OCI-LY1 (cell line): ENCODE measurements at regions not wholly inside any gene's neighbourhood (a gene's known extent, or its start where the extent isn't known, plus 50 kb on each side); places are given as distances from the start of the nearest gene placed in this dataset.

ENCODE experiments used
- H2AFZ ChIP-seq: fragments of 200-600 bp; sonication (generic), shearing (Covaris generic); 2 replicates; pipeline ENCODE4 v1.6.0; 2014; ENCODE audit warnings: antibody characterized with exemption, mild to moderate bottlenecking, low read length
- H3F3A ChIP-seq: fragments of 200-600 bp; sonication (generic), shearing (Covaris generic); 2 replicates; pipeline ENCODE4 v1.6.0; 2014; ENCODE audit warnings: mild to moderate bottlenecking, antibody characterized with exemption, low read length, moderate library complexity; ENCODE audit not compliant: insufficient read depth
- H3K27ac ChIP-seq: fragments of 200-600 bp; sonication (generic); 2 replicates; pipeline ENCODE4 v1.5.1; 2014; ENCODE audit warnings: low read length, mixed run types, mild to moderate bottlenecking, low read depth; ENCODE audit not compliant: poor library complexity, severe bottlenecking
- H3K27me3 ChIP-seq: fragments of 200-600 bp; sonication (generic); 2 replicates; pipeline ENCODE4 v1.6.0; 2014; ENCODE audit warnings: antibody characterized with exemption, mild to moderate bottlenecking, low read length, moderate library complexity; ENCODE audit not compliant: insufficient read depth
- H3K36me3 ChIP-seq: fragments of 200-600 bp; sonication (generic); 2 replicates; pipeline ENCODE4 v1.6.1; 2014; ENCODE audit warnings: mild to moderate bottlenecking, antibody characterized with exemption, low read length, moderate library complexity, mixed read lengths; ENCODE audit not compliant: insufficient read depth
- H3K4me1 ChIP-seq: fragments of 200-600 bp; sonication (generic); 2 replicates; pipeline ENCODE4 v1.5.1; 2014; ENCODE audit warnings: mild to moderate bottlenecking, low read length, moderate library complexity; ENCODE audit not compliant: insufficient read depth, severe bottlenecking
- H3K4me2 ChIP-seq: fragments of 200-600 bp; sonication (generic), shearing (Covaris generic); 2 replicates; pipeline ENCODE4 v1.6.1; 2014; ENCODE audit warnings: low read length
- H3K4me3 ChIP-seq: fragments of 200-600 bp; sonication (generic); 2 replicates; pipeline ENCODE4 v1.5.1; 2014; ENCODE audit warnings: low read length, low read depth, mild to moderate bottlenecking, mixed read lengths; ENCODE audit not compliant: poor library complexity, severe bottlenecking
- H3K79me2 ChIP-seq: fragments of 200-600 bp; shearing (Covaris generic); 2 replicates; pipeline ENCODE4 v1.6.1; 2016; ENCODE audit warnings: mixed run types, low read length, mixed read lengths; ENCODE audit not compliant: insufficient read depth
- H3K9ac ChIP-seq: fragments of 200-600 bp; sonication (generic), shearing (Covaris generic); 2 replicates; pipeline ENCODE4 v1.6.1; 2014; ENCODE audit warnings: mild to moderate bottlenecking, low read length, mixed read lengths
- H3K9me2 ChIP-seq: fragments of 200-600 bp; sonication (generic), shearing (Covaris generic); 2 replicates; pipeline ENCODE4 v1.6.1; 2014; ENCODE audit warnings: low read depth, mild to moderate bottlenecking, low read length, mixed read lengths
- H3K9me3 ChIP-seq: fragments of 200-600 bp; shearing (Covaris generic); 2 replicates; pipeline ENCODE4 v1.6.1; 2014; ENCODE audit warnings: low read length, mixed read lengths
- H4K20me1 ChIP-seq: fragments of 200-600 bp; sonication (generic), shearing (Covaris generic); 2 replicates; pipeline ENCODE4 v1.6.0; 2016; ENCODE audit warnings: mild to moderate bottlenecking, low read length; ENCODE audit not compliant: insufficient read depth
- CTCF ChIP-seq: fragments of 200-600 bp; sonication (generic), shearing (Covaris generic); IDR thresholded peaks from 2 replicates; pipeline ENCODE4 v1.5.1; 2017; ENCODE audit warnings: mild to moderate bottlenecking, antibody characterized with exemption, low read length, moderate library complexity, mixed read lengths
- EZH2 ChIP-seq: fragments of 200-600 bp; sonication (generic), shearing (Covaris generic); IDR thresholded peaks from 2 replicates; pipeline ENCODE4 v1.8.0; 2017; ENCODE audit warnings: borderline replicate concordance, mixed run types, mild to moderate bottlenecking, antibody characterized with exemption, low read length, moderate library complexity, mixed read lengths

- no peak overlapping the region for H3K4me3 ChIP-seq
- no peaks in the 10 kb centered on the region for H3K4me1 ChIP-seq
- H3K9me3 ChIP-seq = no peaks in the 10 kb centered on the region
- no peaks in the 10 kb centered on the region for H3F3A ChIP-seq
- no peak overlapping the region for H3K4me2 ChIP-seq
- H3K9me2 ChIP-seq = no peaks in the 10 kb centered on the region
- H3K79me2 ChIP-seq = no peaks in the 10 kb centered on the region
- no peak for TF ChIP-seq EZH2
- TF ChIP-seq CTCF = no peak
- H3K36me3 ChIP-seq = no peaks in the 10 kb centered on the region
- H3K9ac ChIP-seq = no peak overlapping the region
- H3K27me3 ChIP-seq = no peaks in the 10 kb centered on the region
- H2AFZ ChIP-seq = no peak overlapping the region
- no peaks in the 10 kb centered on the region for H4K20me1 ChIP-seq
- no peak overlapping the region for H3K27ac ChIP-seq
These were observed 954.6 kb downstream of the EPHA3 start for GRCh38 chr3:90062016-90062415.

- Histone ChIP-seq H3K9ac (no peak overlapping the region), H3K27me3 (no peaks in the 10 kb centered on the region), H4K20me1 (no peaks in the 10 kb centered on the region), H3K79me2 (no peaks in the 10 kb centered on the region), H3K4me3 (no peak overlapping the region), H3K9me3 (no peaks in the 10 kb centered on the region), H2AFZ (no peak overlapping the region), H3K36me3 (no peaks in the 10 kb centered on the region), H3K27ac (no peak overlapping the region), H3F3A (no peaks in the 10 kb centered on the region), H3K9me2 (no peaks in the 10 kb centered on the region), H3K4me2 (no peak overlapping the region), H3K4me1 (no peaks in the 10 kb centered on the region)
- TF ChIP-seq EZH2 (no peak), CTCF (no peak)
These were observed 955.3 kb downstream of the EPHA3 start for GRCh38 chr3:90062631-90063200.

- H4K20me1 ChIP-seq = no peaks in the 10 kb centered on the region
- no peak for TF ChIP-seq EZH2
- no peak for TF ChIP-seq CTCF
- no peak overlapping the region for H3K9ac ChIP-seq
These were observed 961.4 kb downstream of the EPHA3 start for GRCh38 chr3:90068783-90069182.

More at GRCh38 chr3:90068783-90069182, 961.4 kb downstream of the EPHA3 start:
- no peaks in the 10 kb centered on the region for H3K4me1 ChIP-seq
- H3K36me3 ChIP-seq = no peaks in the 10 kb centered on the region
- H3K9me2 ChIP-seq = no peaks in the 10 kb centered on the region
- H3K4me2 ChIP-seq = no peak overlapping the region
- H3F3A ChIP-seq = no peaks in the 10 kb centered on the region
- H3K4me3 ChIP-seq = no peak overlapping the region
- no peaks in the 10 kb centered on the region for H3K79me2 ChIP-seq
- no peak overlapping the region for H3K27ac ChIP-seq
- no peaks in the 10 kb centered on the region for H3K27me3 ChIP-seq
- H3K9me3 ChIP-seq = no peaks in the 10 kb centered on the region
- H2AFZ ChIP-seq = no peak overlapping the region
